HEK293 (cell line): ENCODE measurements at regions not wholly inside any gene's neighbourhood (a gene's known extent, or its start where the extent isn't known, plus 50 kb on each side); places are given as distances from the start of the nearest gene placed in this dataset.

Experiments used
- KLF8 ChIP-seq: fragments of 450-650 bp; formaldehyde crosslinking; IDR thresholded peaks from 2 replicates; pipeline ENCODE4 v1.5.1; 2016; ENCODE audit warnings: missing biosample characterization, missing genetic modification characterization
- YY2 ChIP-seq: fragments of 450-650 bp; formaldehyde crosslinking; IDR thresholded peaks from 2 replicates; pipeline ENCODE4 v1.5.1; 2016; ENCODE audit warnings: missing biosample characterization, missing genetic modification characterization
- ZNF274 ChIP-seq, 2 experiments: fragments of 200-500 bp in 1 of 2; fragments of 450-650 bp in 1 of 2; sonication (Bioruptor generic) in 1 of 2; formaldehyde crosslinking in 1 of 2; IDR thresholded peaks; 2 replicates each; pipeline versions ENCODE4 v1.5.1 to v1.6.1; 2014 to 2016; ENCODE audit warnings: borderline replicate concordance in 1 of 2, inconsistent platforms in 1 of 2, low read length in 1 of 2, missing biosample characterization in 1 of 2, missing genetic modification characterization in 1 of 2
- ZNF488 ChIP-seq: fragments of 450-650 bp; formaldehyde crosslinking; IDR thresholded peaks from 2 replicates; pipeline ENCODE4 v1.5.1; 2016; ENCODE audit warnings: missing biosample characterization, missing genetic modification characterization
- ZNF501 ChIP-seq: fragments of 450-650 bp; formaldehyde crosslinking; IDR thresholded peaks from 2 replicates; pipeline ENCODE4 v1.5.1; 2016; ENCODE audit warnings: missing biosample characterization, missing genetic modification characterization
- ZNF623 ChIP-seq: fragments of 450-650 bp; formaldehyde crosslinking; IDR thresholded peaks from 2 replicates; pipeline ENCODE4 v1.5.1; 2016; ENCODE audit warnings: missing biosample characterization, missing genetic modification characterization
- TF ChIP-seq, protein P1 (sequence below): fragments of 450-650 bp; formaldehyde crosslinking; IDR thresholded peaks from 2 replicates; pipeline ENCODE4 v1.5.1; 2016; ENCODE audit warnings: missing biosample characterization, missing genetic modification characterization
- TF ChIP-seq, protein P2 (sequence below): fragments of 450-650 bp; formaldehyde crosslinking; IDR thresholded peaks from 2 replicates; pipeline ENCODE4 v1.5.1; 2016; ENCODE audit warnings: missing biosample characterization, missing genetic modification characterization

DNA sequence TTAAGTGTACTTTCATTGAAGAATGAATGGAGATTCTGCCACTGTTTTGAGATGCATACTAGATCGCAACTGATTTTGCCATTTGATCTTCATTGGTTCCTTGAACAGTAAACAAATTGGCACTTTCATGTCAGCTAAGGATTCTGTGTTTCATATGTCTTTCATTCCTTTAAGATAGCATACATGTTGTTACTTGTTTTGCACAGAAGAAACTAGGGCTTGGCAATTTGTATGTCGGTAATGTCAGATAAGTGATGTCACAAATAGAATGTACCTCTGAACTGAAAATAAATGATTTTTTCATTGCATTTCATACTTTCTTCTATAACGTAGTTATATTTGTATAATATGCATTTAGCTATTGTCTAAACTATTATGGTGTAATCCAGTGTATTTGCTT, 73.2 kb upstream of the TENM3 start:
- TF ChIP-seq, protein P1, sequence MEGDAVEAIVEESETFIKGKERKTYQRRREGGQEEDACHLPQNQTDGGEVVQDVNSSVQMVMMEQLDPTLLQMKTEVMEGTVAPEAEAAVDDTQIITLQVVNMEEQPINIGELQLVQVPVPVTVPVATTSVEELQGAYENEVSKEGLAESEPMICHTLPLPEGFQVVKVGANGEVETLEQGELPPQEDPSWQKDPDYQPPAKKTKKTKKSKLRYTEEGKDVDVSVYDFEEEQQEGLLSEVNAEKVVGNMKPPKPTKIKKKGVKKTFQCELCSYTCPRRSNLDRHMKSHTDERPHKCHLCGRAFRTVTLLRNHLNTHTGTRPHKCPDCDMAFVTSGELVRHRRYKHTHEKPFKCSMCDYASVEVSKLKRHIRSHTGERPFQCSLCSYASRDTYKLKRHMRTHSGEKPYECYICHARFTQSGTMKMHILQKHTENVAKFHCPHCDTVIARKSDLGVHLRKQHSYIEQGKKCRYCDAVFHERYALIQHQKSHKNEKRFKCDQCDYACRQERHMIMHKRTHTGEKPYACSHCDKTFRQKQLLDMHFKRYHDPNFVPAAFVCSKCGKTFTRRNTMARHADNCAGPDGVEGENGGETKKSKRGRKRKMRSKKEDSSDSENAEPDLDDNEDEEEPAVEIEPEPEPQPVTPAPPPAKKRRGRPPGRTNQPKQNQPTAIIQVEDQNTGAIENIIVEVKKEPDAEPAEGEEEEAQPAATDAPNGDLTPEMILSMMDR (tag by site-specific recombination): no peak
- TF ChIP-seq YY2 (no peak), ZNF488 (tag by site-specific recombination) (no peak), KLF8 (tag by site-specific recombination) (no peak), ZNF501 (tag by site-specific recombination) (no peak), ZNF623 (no peak), ZNF274 (IDR thresholded peaks at IDR 0.05; ENCODE audit: low read length) (no peak), ZNF274 (tag by site-specific recombination; IDR thresholded peaks at IDR 0.05; ENCODE audit: borderline replicate concordance) (no peak)
- TF ChIP-seq, protein P2, sequence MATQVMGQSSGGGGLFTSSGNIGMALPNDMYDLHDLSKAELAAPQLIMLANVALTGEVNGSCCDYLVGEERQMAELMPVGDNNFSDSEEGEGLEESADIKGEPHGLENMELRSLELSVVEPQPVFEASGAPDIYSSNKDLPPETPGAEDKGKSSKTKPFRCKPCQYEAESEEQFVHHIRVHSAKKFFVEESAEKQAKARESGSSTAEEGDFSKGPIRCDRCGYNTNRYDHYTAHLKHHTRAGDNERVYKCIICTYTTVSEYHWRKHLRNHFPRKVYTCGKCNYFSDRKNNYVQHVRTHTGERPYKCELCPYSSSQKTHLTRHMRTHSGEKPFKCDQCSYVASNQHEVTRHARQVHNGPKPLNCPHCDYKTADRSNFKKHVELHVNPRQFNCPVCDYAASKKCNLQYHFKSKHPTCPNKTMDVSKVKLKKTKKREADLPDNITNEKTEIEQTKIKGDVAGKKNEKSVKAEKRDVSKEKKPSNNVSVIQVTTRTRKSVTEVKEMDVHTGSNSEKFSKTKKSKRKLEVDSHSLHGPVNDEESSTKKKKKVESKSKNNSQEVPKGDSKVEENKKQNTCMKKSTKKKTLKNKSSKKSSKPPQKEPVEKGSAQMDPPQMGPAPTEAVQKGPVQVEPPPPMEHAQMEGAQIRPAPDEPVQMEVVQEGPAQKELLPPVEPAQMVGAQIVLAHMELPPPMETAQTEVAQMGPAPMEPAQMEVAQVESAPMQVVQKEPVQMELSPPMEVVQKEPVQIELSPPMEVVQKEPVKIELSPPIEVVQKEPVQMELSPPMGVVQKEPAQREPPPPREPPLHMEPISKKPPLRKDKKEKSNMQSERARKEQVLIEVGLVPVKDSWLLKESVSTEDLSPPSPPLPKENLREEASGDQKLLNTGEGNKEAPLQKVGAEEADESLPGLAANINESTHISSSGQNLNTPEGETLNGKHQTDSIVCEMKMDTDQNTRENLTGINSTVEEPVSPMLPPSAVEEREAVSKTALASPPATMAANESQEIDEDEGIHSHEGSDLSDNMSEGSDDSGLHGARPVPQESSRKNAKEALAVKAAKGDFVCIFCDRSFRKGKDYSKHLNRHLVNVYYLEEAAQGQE: no peak
